Endothelial cell of umbilical vein (primary cell): ENCODE measurements at regions not wholly inside any gene's neighbourhood (a gene's known extent, or its start where the extent isn't known, plus 50 kb on each side); places are given as distances from the start of the nearest gene placed in this dataset.

ENCODE experiments used
- BruUV-seq: library from RNA; stranded (reverse); fragments of 400-500 nt; replicated peaks from 2 replicates; lab custom pipeline; 2021; lab: Mats Ljungman, UMichigan
- CTCF ChIA-PET: fragments of 300-600, 350-600 bp; sonication (Branson Sonifier 250); formaldehyde crosslinking; loops from one replicate; lab custom pipeline; 2021; ENCODE audit warnings: antibody characterized with exemption, inconsistent platforms; lab: Charles Lee
- POLR2A ChIA-PET: fragments of 300-600, 350-600 bp; sonication (Branson Sonifier 250); formaldehyde crosslinking; loops from one replicate; lab custom pipeline; 2021; ENCODE audit warnings: antibody characterized with exemption, inconsistent platforms; lab: Charles Lee
- DNase-seq: peaks from one replicate; pipeline ENCODE4 v3.0.0-alpha.2; 2011; ENCODE audit warnings: low read depth, low spot score
- FAIRE-seq: peaks from 2 replicates; lab custom pipeline; 2011; peaks lifted over from hg19 to GRCh38; lab: Jason Lieb, UNC
- H2AFZ ChIP-seq: 2 replicates; pipeline ENCODE4 v1.6.0; 2012; ENCODE audit warnings: low read depth, low read length, control low read depth, inconsistent platforms
- H3K27ac ChIP-seq: 2 replicates; pipeline ENCODE4 v1.5.1; 2011; ENCODE audit warnings: low read depth, mild to moderate bottlenecking, control low read depth, low read length, moderate library complexity; ENCODE audit not compliant: insufficient read depth
- H3K27me3 ChIP-seq, 2 experiments: 2 replicates each; pipeline versions ENCODE4 v1.6.0 to v1.6.1; 2011; ENCODE audit warnings: low read length in 2 of 2, mixed read lengths in 1 of 2; ENCODE audit not compliant: control insufficient read depth in 2 of 2, insufficient read depth in 2 of 2
- H3K36me3 ChIP-seq, 2 experiments: 2 replicates in 1 of 2; 3 replicates in 1 of 2; pipeline ENCODE4 v1.5.1; 2011; ENCODE audit warnings: low read length in 2 of 2, mild to moderate bottlenecking in 1 of 2, moderate library complexity in 1 of 2; ENCODE audit not compliant: control insufficient read depth in 2 of 2, insufficient read depth in 2 of 2; ENCODE audit errors: extremely low read depth in 1 of 2
- H3K4me1 ChIP-seq: 3 replicates; pipeline ENCODE4 v1.5.1; 2011; ENCODE audit warnings: mild to moderate bottlenecking, low read length; ENCODE audit not compliant: control insufficient read depth, insufficient read depth; ENCODE audit errors: extremely low read depth
- H3K4me2 ChIP-seq: 2 replicates; pipeline ENCODE4 v1.6.1; 2011; ENCODE audit warnings: low read length, control low read depth, mixed read lengths; ENCODE audit not compliant: insufficient read depth
- H3K4me3 ChIP-seq, 3 experiments: fragments of 200-600 bp in 1 of 3; sonication (generic), shearing (Covaris generic) in 1 of 3; replicated peaks in 1 of 3; 2 replicates each; pipeline ENCODE4 v1.5.1; 2011 to 2016; ENCODE audit warnings: control low read depth in 3 of 3, low read length in 3 of 3, mild to moderate bottlenecking in 2 of 3, inconsistent platforms in 1 of 3, low read depth in 1 of 3, moderate library complexity in 1 of 3; ENCODE audit not compliant: insufficient read depth in 1 of 3
- H3K79me2 ChIP-seq: 2 replicates; pipeline ENCODE4 v1.6.0; 2012; ENCODE audit warnings: low read length, inconsistent platforms; ENCODE audit not compliant: control insufficient read depth, insufficient read depth
- H3K9ac ChIP-seq: replicated peaks from 2 replicates; pipeline ENCODE3; 2011; ENCODE audit warnings: low read length, control low read depth; ENCODE audit not compliant: insufficient read depth; ENCODE audit errors: extremely low read depth
- H3K9me1 ChIP-seq: replicated peaks from 3 replicates; pipeline ENCODE4 v1.6.0; 2011; ENCODE audit warnings: mild to moderate bottlenecking, low read length; ENCODE audit not compliant: control insufficient read depth, insufficient read depth; ENCODE audit errors: extremely low read depth
- H3K9me3 ChIP-seq: replicated peaks from 2 replicates; pipeline ENCODE4 v1.5.1; 2012; ENCODE audit warnings: low read length, inconsistent platforms; ENCODE audit not compliant: control insufficient read depth, insufficient read depth
- H4K20me1 ChIP-seq: replicated peaks from 2 replicates; pipeline ENCODE3; 2011; ENCODE audit warnings: mild to moderate bottlenecking, low read length; ENCODE audit not compliant: control insufficient read depth, insufficient read depth; ENCODE audit errors: extremely low read depth
- CTCF ChIP-seq, 2 donors: IDR thresholded peaks; 1 replicate in 1 of 2; 2 replicates in 1 of 2; pipeline ENCODE4 v1.5.1; 2011; ENCODE audit warnings: low read length in 2 of 2, mild to moderate bottlenecking in 2 of 2, moderate library complexity in 2 of 2, control low read depth in 1 of 2, inconsistent platforms in 1 of 2, low read depth in 1 of 2; ENCODE audit not compliant: insufficient read depth in 1 of 2; ENCODE audit errors: extremely low read depth in 1 of 2
- EZH2 ChIP-seq: IDR thresholded peaks from 2 replicates; pipeline ENCODE4 v1.6.1; 2012; ENCODE audit warnings: borderline replicate concordance, low read depth, mild to moderate bottlenecking, moderate library complexity, low read length, inconsistent platforms; ENCODE audit not compliant: severe bottlenecking
- FOS ChIP-seq: IDR thresholded peaks from 2 replicates; pipeline ENCODE4 v1.6.1; 2011; ENCODE audit warnings: mild to moderate bottlenecking, low read length, moderate library complexity, borderline replicate concordance; ENCODE audit not compliant: insufficient read depth
- GATA2 ChIP-seq: IDR thresholded peaks from 2 replicates; pipeline ENCODE4 v1.7.0; 2011; ENCODE audit warnings: low read depth, mild to moderate bottlenecking, moderate library complexity, mixed read lengths, low read length; ENCODE audit not compliant: insufficient read length, insufficient read depth
- JUN ChIP-seq: IDR thresholded peaks from 2 replicates; pipeline ENCODE4 v1.6.1; 2011; ENCODE audit warnings: borderline replicate concordance, low read depth; ENCODE audit not compliant: insufficient read length, insufficient read depth
- MAX ChIP-seq: IDR thresholded peaks from 2 replicates; pipeline ENCODE4 v1.6.1; 2011; ENCODE audit not compliant: insufficient read depth, insufficient read length
- MYC ChIP-seq: IDR thresholded peaks from one replicate; pipeline ENCODE4 v1.6.1; 2011; ENCODE audit warnings: mild to moderate bottlenecking, low read depth, low read length
- POLR2A ChIP-seq: IDR thresholded peaks from 2 replicates; pipeline ENCODE4 v1.6.1; 2012; ENCODE audit warnings: low read depth, mild to moderate bottlenecking, control low read depth, low read length
- POLR2AphosphoS5 ChIP-seq: IDR thresholded peaks from 2 replicates; pipeline ENCODE4 v1.6.1; 2012; ENCODE audit warnings: low read depth, mild to moderate bottlenecking, control low read depth, low read length, moderate library complexity; ENCODE audit not compliant: insufficient read depth
- dilution Hi-C: fragments of 300-500 bp; cut with MboI; formaldehyde crosslinking; loops from one replicate; pipeline ENCODE4 v1.15.0; 2019; ENCODE audit warnings: low sequenced_read_pairs; ENCODE audit not compliant: extremely low pct_ligation_motif_present
- intact Hi-C: fragments of 100-400 bp; cut with micrococcal nuclease; formaldehyde crosslinking; loops from one replicate; pipeline ENCODE4 v1.10.0; 2022

GRCh38 chr5:58227858-58228257 lies 232.0 kb downstream of the PLK2 start:
- Histone ChIP-seq H3K79me2 (no peaks in the 10 kb centered on the region), H3K27me3 (no peaks in the 10 kb centered on the region), H3K4me2 (no peak overlapping the region), H3K9me3 (no peaks in the 10 kb centered on the region), H4K20me1 (no peaks in the 10 kb centered on the region), H3K9ac (no peak overlapping the region), H3K9me1 (no peaks in the 10 kb centered on the region), H3K4me3 (no peak overlapping the region), H3K36me3 (no peaks in the 10 kb centered on the region), H3K4me1 (no peaks in the 10 kb centered on the region), H3K27ac (no peak overlapping the region), H2AFZ (no peak overlapping the region)
- no peak for DNase-seq
- CTCF ChIA-PET, result interaction anchor here (1.1 kb wide), 1 partner anchor 10 kb away, joined by 3 read pairs; no protein-coding TSS in a partner anchor
- FAIRE-seq, result no peak
- no peak for TF ChIP-seq GATA2
- TF ChIP-seq FOS, result no peak
- TF ChIP-seq POLR2AphosphoS5, result no peak
- no peak for TF ChIP-seq POLR2A
- no peak for TF ChIP-seq MYC
- no peak for TF ChIP-seq MAX
- TF ChIP-seq JUN, result no peak
- TF ChIP-seq CTCF (IDR thresholded peaks at IDR 0.05; ENCODE audit: extremely low read depth in 1 of 2, insufficient read depth in 1 of 2, low read depth in 1 of 2, low read length in 2 of 2), result no peak
- TF ChIP-seq EZH2, result no peak
- dilution Hi-C loops, result no loop called here
- intact Hi-C loops, result no loop called here
- POLR2A ChIA-PET, result no interaction called here
- no TSS peak for BruUV-seq
